ENCODE measurements at regions not wholly inside any gene's neighbourhood (a gene's known extent, or its start where the extent isn't known, plus 50 kb on each side); places are given as distances from the start of the nearest gene placed in this dataset.

DNA sequence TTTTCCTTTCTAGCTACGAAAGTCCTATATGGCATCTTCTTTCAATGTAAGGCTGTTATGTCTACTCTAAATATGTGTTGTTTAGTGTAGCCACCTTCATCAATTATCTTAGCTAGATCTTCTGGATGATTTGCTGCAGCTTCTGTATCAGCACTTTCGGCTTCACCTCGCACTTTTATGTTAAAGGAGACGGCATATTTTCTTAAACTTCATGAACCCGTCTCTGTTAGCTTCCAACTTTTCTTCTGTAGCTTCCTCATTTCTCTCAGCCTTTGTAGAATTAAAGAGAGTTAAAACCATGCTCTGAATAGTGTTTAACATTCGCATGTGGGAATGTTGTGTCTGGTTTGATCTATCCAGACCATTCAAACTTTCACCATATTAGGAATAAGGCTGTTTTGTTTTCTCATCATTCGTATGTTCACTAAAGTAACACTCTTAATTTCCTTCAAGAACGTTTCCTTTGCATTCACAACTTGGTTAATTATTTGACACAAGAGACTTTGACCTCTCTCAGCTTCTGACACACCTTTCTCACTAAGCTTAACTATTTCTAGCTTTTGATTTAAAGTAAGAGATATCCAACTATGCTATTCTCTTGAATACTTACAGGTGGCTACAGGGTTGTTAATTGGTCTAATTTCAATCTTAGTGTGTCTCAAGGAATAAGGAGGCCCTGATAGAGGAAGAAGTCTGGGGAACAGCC is 476.8 kb downstream of the GABRG1 start:
- no peak for DNase-seq (ENCODE audit: low read depth in 2 of 2)

GRCh38 chr4:45640281-45640680 is 483.6 kb downstream of the GABRG1 start:
- DNase-seq (ENCODE audit: low read depth in 2 of 2): no peak

GRCh38 chr4:45638641-45639040 is 485.2 kb downstream of the GABRG1 start:
- DNase-seq (ENCODE audit: low read depth in 2 of 2): no peak

GRCh38 chr4:45636175-45636574 is 487.7 kb downstream of the GABRG1 start:
- DNase-seq (ENCODE audit: low read depth in 2 of 2): no peak

DNA sequence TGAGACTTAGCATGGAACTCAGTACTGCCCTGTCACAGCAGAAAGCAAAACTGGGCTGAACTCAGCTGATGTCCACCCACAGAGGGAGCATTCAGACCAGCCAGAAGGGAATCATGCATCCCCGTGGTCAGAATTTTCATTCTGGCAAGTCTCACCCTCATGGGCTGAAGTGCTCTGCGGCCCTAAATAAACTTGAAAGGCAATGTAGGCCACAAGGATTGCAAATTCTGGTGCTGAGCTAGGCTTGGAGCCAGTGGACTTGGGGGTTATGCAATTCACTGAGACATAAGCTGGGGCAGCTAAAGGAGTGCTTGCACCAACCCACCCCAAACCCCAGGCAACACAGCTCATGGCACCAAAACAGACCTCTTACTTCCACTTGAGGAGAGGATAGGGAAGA is 494.1 kb downstream of the GABRG1 start:
- DNase-seq (ENCODE audit: low read depth in 2 of 2): no peak

- no peak for DNase-seq (ENCODE audit: low read depth in 2 of 2)
Observed at GRCh38 chr4:45621971-45622370, 501.9 kb downstream of the GABRG1 start.

DNA sequence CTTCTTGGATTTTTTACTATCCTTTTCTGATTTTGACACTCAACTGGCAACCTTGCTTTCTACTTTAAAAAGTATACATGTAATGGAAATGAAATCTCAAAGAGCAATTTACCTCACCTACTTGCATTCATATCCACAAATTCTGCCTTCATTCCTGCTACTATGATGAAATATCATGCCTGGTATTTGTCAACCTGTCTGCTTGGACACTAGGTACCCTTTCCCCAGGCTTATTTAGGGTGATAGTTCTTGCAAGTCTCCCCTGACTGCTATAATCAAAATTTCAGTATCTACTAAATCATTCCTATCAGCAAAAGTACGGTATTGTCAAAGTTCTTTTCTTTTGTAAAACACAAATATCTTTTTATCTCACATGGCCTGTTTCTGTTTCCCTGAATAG is 503.0 kb downstream of the GABRG1 start:
- no peak for DNase-seq (ENCODE audit: low read depth in 2 of 2)

GRCh38 chr4:45596379-45597101 is 527.3 kb downstream of the GABRG1 start:
- DNase-seq (ENCODE audit: low read depth in 2 of 2): no peak

GRCh38 chr4:45580334-45580733 is 543.5 kb downstream of the GABRG1 start:
- no peak for DNase-seq (ENCODE audit: low read depth in 2 of 2)

GRCh38 chr4:45578874-45579273 is 545.0 kb downstream of the GABRG1 start:
- no peak for DNase-seq (ENCODE audit: low read depth in 2 of 2)

DNA sequence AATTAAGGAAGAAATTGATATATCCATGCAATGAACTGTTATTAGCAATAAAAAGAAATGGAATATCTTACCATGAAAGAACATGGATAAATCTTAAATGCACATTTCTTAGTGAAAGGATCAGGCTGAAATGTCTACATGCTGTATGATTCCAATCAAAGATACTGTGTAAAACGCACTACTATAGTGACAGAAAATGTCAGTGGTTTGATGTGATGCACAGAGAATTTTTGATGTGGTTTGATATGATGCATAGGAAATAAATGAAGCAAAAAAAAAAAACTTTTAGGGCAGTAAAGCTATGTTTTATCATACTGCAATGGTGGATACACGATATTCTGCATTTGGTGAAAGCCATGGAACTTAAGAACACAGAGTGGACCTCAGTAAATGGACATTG is 547.6 kb downstream of the GABRG1 start:
- DNase-seq (ENCODE audit: low read depth in 2 of 2): no peak

DNA sequence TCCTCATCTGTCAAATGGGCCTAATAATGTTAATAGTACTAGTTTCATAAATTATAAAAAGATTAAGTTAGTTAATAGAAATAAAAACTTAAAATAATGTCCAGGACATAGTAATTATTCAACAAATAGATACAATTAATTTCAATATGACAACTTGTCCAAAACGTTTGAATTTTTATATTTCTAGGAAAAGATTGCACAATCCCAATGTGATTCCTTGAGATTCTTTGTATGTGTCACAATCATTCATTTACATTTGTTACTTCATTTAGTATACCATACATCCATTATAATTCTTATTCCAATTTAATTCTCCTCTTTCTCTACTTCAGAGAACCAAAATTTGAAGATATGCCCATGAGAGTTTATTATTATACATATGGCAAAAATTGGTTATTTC is 554.2 kb downstream of the GABRG1 start:
- DNase-seq (ENCODE audit: low read depth in 2 of 2): no peak

- DNase-seq (ENCODE audit: low read depth in 2 of 2): no peak
Observed at GRCh38 chr4:45568694-45569093, 555.2 kb downstream of the GABRG1 start.

GRCh38 chr4:45566896-45567603 is 556.8 kb downstream of the GABRG1 start:
- DNase-seq (ENCODE audit: low read depth in 2 of 2): no peak

- DNase-seq (ENCODE audit: low read depth in 2 of 2): no peak
Observed at GRCh38 chr4:45554423-45554822, 569.4 kb downstream of the GABRG1 start.

GRCh38 chr4:45550766-45551366 is 573.0 kb downstream of the GABRG1 start:
- no peak for DNase-seq (ENCODE audit: low read depth in 2 of 2)

DNA sequence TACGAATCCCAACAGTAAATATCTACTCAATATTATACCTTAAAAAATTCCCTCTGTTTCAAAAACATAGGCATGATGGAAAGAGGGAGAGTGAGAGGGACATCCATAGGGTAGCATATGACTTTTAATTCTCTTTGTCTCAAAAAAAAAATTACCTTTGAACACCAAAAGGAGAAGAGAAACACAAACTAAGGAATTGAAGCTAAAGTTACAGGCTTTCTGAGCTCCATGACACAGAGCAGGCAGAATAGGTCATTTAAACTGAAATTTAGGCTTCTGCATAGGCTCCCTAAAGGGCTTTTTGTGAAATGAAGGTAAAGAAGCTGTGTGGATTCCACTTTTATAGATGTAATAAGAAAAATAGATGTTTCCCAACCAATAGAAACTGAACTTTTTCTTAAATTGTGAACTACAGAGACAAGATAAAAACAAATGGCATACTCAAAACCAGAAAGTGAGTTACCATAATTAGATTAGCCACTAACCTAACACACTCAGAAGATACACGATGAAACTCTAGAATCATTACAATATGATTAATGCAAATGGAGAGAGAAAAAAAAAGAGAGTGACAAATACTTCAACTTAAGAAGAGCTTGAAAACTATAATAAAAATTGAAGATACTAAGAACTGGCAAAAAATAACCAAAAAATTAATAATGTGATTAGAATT is 584.6 kb downstream of the GABRG1 start:
- no peak for DNase-seq (ENCODE audit: low read depth in 2 of 2)

- no peak for DNase-seq (ENCODE audit: low read depth in 2 of 2)
Observed at GRCh38 chr4:45530498-45530897, 593.4 kb downstream of the GABRG1 start.

DNA sequence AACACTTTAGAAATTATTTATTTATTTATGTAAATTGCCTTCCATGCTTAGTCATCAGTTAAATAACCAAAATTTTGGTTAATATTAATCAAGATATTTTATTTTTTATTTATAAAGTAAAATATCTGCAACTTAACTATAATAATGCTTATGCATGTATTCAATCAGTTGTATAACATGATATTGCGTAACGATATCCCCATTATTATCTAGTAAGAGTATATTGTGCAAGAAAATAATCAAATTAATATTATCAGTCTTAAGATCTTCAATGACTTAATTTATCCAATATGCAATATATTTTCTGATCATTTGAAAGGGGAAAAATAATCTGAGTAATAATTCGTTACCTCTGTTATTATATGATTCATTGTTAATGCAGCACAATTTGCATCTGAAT is 596.7 kb downstream of the GABRG1 start:
- DNase-seq (ENCODE audit: low read depth in 2 of 2): no peak

GRCh38 chr4:45518832-45519231 is 605.0 kb downstream of the GABRG1 start:
- no peak for DNase-seq (ENCODE audit: low read depth in 2 of 2)

DNA sequence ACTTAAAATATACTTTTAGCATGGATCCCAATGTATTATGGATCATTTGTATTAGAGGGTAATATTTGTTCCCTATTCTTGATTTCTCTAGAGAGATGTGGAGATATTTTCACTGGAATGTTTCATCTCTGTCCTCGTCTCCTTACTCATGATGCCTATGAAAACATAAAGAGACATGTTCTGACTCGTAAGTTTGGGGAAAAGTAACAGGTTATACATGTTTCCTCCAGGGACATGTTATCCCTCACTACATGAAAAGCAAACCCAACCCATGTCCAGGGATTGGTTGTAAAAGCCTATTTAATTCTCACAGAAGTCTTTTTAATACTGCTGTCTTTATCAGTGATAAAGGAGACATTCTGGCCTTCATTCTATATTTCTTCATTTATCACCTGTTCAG is 621.4 kb downstream of the GABRG1 start:
- no peak for DNase-seq (ENCODE audit: low read depth in 2 of 2)

DNA sequence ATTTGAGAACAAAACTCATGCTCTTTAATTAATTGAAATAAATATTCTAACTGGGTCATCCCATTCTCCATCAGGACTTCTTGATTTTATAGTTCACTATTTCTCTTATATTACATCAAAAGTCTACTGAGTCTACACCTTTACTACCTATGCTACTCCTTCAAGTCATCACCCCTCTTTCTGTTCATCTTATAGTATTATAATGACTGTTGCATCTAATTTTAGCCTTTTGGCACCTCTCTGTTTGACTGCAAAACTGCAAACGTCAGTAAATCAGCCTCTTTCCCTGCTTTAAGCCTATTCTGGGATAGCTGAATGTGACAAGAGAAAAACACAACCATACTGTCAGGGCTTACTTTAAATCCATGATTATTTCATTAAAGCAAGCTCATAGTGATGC is 639.1 kb downstream of the GABRG1 start:
- DNase-seq (ENCODE audit: low read depth in 2 of 2): no peak
